ENCODE measurements at regions not wholly inside any gene's neighbourhood (a gene's known extent, or its start where the extent isn't known, plus 50 kb on each side); places are given as distances from the start of the nearest gene placed in this dataset.
"Not testable (repeated sequence)": the region's sequence is repeated elsewhere in the genome, so short reads cannot be mapped to it uniquely, and the experiment has no call there.

- DNase-seq (ENCODE audit: low spot score), result no peak
Measured at GRCh38 chr5:111976705-111977435, 219.9 kb upstream of the NREP start.

- DNase-seq (ENCODE audit: low spot score), result no peak
Measured at GRCh38 chr5:111975133-111975532, 218.1 kb upstream of the NREP start.

GRCh38 chr5:111973961-111974360 is 217.0 kb upstream of the NREP start:
- DNase-seq (ENCODE audit: low spot score), result no peak

- no peak for DNase-seq (ENCODE audit: low spot score)
Measured at GRCh38 chr5:111972548-111972947, 215.6 kb upstream of the NREP start.

GRCh38 chr5:111972080-111972479 is 215.1 kb upstream of the NREP start:
- DNase-seq (ENCODE audit: low spot score), result no peak

- DNase-seq (ENCODE audit: low spot score), result no peak
Measured at GRCh38 chr5:111968459-111968858, 211.5 kb upstream of the NREP start.

- DNase-seq (ENCODE audit: low spot score), result no peak
Measured at GRCh38 chr5:111967463-111967862, 210.5 kb upstream of the NREP start.

GRCh38 chr5:111966290-111966689 is 209.3 kb upstream of the NREP start:
- no peak for DNase-seq (ENCODE audit: low spot score)

GRCh38 chr5:111963555-111963954 is 206.6 kb upstream of the NREP start:
- DNase-seq (ENCODE audit: low spot score), result no peak

- DNase-seq (ENCODE audit: low spot score), result no peak
Measured at GRCh38 chr5:111962906-111963305, 205.9 kb upstream of the NREP start.

- no peak for DNase-seq (ENCODE audit: low spot score)
Measured at GRCh38 chr5:111961862-111962261, 204.9 kb upstream of the NREP start.

- no peak for DNase-seq (ENCODE audit: low spot score)
Measured at GRCh38 chr5:111960476-111961215, 203.7 kb upstream of the NREP start.

GRCh38 chr5:111958851-111959250 is 201.9 kb upstream of the NREP start:
- DNase-seq (ENCODE audit: low spot score), result no peak

GRCh38 chr5:111956765-111957164 is 199.8 kb upstream of the NREP start:
- DNase-seq (ENCODE audit: low spot score), result not testable (repeated sequence)

GRCh38 chr5:111954516-111955395 is 197.8 kb upstream of the NREP start:
- DNase-seq (ENCODE audit: low spot score), result no peak

GRCh38 chr5:111953351-111954127 is 196.5 kb upstream of the NREP start:
- peak; percentile 46 for DNase-seq (ENCODE audit: low spot score)

GRCh38 chr5:111952555-111952954 is 195.6 kb upstream of the NREP start:
- no peak for DNase-seq (ENCODE audit: low spot score)

- no peak for DNase-seq (ENCODE audit: low spot score)
Measured at GRCh38 chr5:111950660-111951059, 193.7 kb upstream of the NREP start.

GRCh38 chr5:111948092-111948841 is 191.3 kb upstream of the NREP start:
- DNase-seq (ENCODE audit: low spot score), result peak; percentile 46

GRCh38 chr5:111946556-111946955 is 189.6 kb upstream of the NREP start:
- DNase-seq (ENCODE audit: low spot score), result no peak

GRCh38 chr5:111945535-111945934 is 188.5 kb upstream of the NREP start:
- DNase-seq (ENCODE audit: low spot score), result no peak

Data from A172 (cell line).